Neural cell (in vitro differentiated cells): ENCODE measurements at regions not wholly inside any gene's neighbourhood (a gene's known extent, or its start where the extent isn't known, plus 50 kb on each side); places are given as distances from the start of the nearest gene placed in this dataset.

Experiments
- EP300 ChIP-seq: fragments of 450-650 bp; conservative IDR thresholded peaks from 2 replicates; pipeline ENCODE4 v1.6.1; 2014; ENCODE audit warnings: antibody characterized with exemption, mild to moderate bottlenecking, moderate library complexity; ENCODE audit not compliant: poor library complexity, severe bottlenecking
- EZH2 ChIP-seq: fragments of 200-600, 300-800 bp; shearing (Covaris generic), sonication (generic); IDR thresholded peaks from 2 replicates; pipeline ENCODE4 v1.6.1; 2014; ENCODE audit warnings: antibody characterized with exemption, low read length, borderline replicate concordance, mild to moderate bottlenecking; ENCODE audit not compliant: insufficient read depth, poor library complexity, severe bottlenecking
- MXI1 ChIP-seq: fragments of 450-650 bp; conservative IDR thresholded peaks from 2 replicates; pipeline ENCODE4 v1.6.1; 2014; ENCODE audit warnings: antibody characterized with exemption, mild to moderate bottlenecking; ENCODE audit not compliant: poor library complexity, severe bottlenecking
- POLR2AphosphoS5 ChIP-seq: IDR thresholded peaks from 2 replicates; pipeline ENCODE4 v1.6.1; 2012
- RAD21 ChIP-seq: fragments of 450-650 bp; conservative IDR thresholded peaks from 2 replicates; pipeline ENCODE4 v1.6.1; 2014; ENCODE audit warnings: antibody characterized with exemption, mild to moderate bottlenecking, moderate library complexity
- REST ChIP-seq: IDR thresholded peaks from 2 replicates; pipeline ENCODE4 v1.6.1; 2012; ENCODE audit warnings: borderline replicate concordance
- TAF1 ChIP-seq: IDR thresholded peaks from 2 replicates; pipeline ENCODE4 v1.6.1; 2012; ENCODE audit warnings: low read depth
- TF ChIP-seq, protein P1 (sequence below): fragments of 450-650 bp; IDR thresholded peaks from 2 replicates; pipeline ENCODE4 v1.5.1; 2014; ENCODE audit warnings: antibody characterized with exemption, mild to moderate bottlenecking, moderate library complexity; ENCODE audit not compliant: poor library complexity, severe bottlenecking

DNA sequence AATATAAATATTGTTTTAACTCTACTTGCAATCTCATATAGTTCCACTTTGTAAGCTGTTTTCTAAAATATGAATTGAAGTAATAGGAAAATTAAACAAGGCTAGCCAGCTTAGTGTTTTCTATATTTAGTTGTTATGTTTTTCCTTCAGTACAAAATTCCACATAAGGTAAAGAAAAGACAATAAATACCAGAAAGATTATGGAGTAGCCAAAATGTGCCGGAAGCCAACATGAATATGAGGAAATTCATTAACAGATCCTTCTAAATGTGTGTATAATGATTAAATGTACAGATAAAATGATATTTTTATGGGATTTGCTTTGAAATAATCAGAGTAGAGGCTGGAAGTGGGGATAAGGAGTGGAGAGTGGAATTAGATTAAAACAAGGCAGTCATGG, 52.5 kb upstream of the COL21A1 start:
- TF ChIP-seq, protein P1, sequence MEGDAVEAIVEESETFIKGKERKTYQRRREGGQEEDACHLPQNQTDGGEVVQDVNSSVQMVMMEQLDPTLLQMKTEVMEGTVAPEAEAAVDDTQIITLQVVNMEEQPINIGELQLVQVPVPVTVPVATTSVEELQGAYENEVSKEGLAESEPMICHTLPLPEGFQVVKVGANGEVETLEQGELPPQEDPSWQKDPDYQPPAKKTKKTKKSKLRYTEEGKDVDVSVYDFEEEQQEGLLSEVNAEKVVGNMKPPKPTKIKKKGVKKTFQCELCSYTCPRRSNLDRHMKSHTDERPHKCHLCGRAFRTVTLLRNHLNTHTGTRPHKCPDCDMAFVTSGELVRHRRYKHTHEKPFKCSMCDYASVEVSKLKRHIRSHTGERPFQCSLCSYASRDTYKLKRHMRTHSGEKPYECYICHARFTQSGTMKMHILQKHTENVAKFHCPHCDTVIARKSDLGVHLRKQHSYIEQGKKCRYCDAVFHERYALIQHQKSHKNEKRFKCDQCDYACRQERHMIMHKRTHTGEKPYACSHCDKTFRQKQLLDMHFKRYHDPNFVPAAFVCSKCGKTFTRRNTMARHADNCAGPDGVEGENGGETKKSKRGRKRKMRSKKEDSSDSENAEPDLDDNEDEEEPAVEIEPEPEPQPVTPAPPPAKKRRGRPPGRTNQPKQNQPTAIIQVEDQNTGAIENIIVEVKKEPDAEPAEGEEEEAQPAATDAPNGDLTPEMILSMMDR, result no peak
- no peak for TF ChIP-seq RAD21
- TF ChIP-seq EP300, result no peak
- no peak for TF ChIP-seq REST
- TF ChIP-seq TAF1, result no peak
- TF ChIP-seq EZH2, result no peak
- TF ChIP-seq POLR2AphosphoS5, result no peak
- TF ChIP-seq MXI1, result no peak
